SK-N-SH treated with all-trans-retinoic acid at 6 μM for 48 hours (cell line): ENCODE measurements at regions not wholly inside any gene's neighbourhood (a gene's known extent, or its start where the extent isn't known, plus 50 kb on each side); places are given as distances from the start of the nearest gene placed in this dataset.

Source experiments
- ATAC-seq: fragments of 200-7000 bp; cut with Tn5 transposase; 3 replicates; pipeline ENCODE4 v1.9.1; 2020; ENCODE audit warnings: mild to moderate bottlenecking, moderate library complexity
- BACH2 ChIP-seq: fragments of 250-450 bp; sonication (Bioruptor Pico); IDR thresholded peaks from 2 replicates; pipeline ENCODE4 v1.9.0; 2021; ENCODE audit warnings: mild to moderate bottlenecking, borderline replicate concordance
- CSDC2 ChIP-seq: fragments of 250-450 bp; sonication (Bioruptor Pico); IDR thresholded peaks from 2 replicates; pipeline ENCODE4 v1.5.0; 2020; ENCODE audit warnings: mild to moderate bottlenecking, moderate library complexity
- GLIS3 ChIP-seq: fragments of 250-450 bp; sonication (Bioruptor Pico); IDR thresholded peaks from 2 replicates; pipeline ENCODE4 v1.5.0; 2020; ENCODE audit warnings: mild to moderate bottlenecking, moderate library complexity
- ISL1 ChIP-seq: fragments of 250-450 bp; sonication (Bioruptor Pico); IDR thresholded peaks from 2 replicates; pipeline ENCODE4 v2.1.2; 2022; ENCODE audit warnings: mild to moderate bottlenecking, moderate library complexity
- PATZ1 ChIP-seq: fragments of 250-450 bp; sonication (Bioruptor Pico); IDR thresholded peaks from 2 replicates; pipeline ENCODE4 v1.8.0; 2020; ENCODE audit warnings: mild to moderate bottlenecking, moderate library complexity, borderline replicate concordance
- POU6F1 ChIP-seq: fragments of 250-450 bp; sonication (Bioruptor Pico); IDR thresholded peaks from 2 replicates; pipeline ENCODE4 v1.8.0; 2021; ENCODE audit warnings: low read depth, mild to moderate bottlenecking, moderate library complexity, borderline replicate concordance
- PPARA ChIP-seq: fragments of 250-450 bp; sonication (Bioruptor Pico); IDR thresholded peaks from 2 replicates; pipeline ENCODE4 v1.5.0; 2020; ENCODE audit warnings: mild to moderate bottlenecking, borderline replicate concordance
- RARB ChIP-seq: fragments of 250-450 bp; sonication (Bioruptor Pico); IDR thresholded peaks from 2 replicates; pipeline ENCODE4 v1.8.0; 2021; ENCODE audit warnings: mild to moderate bottlenecking, moderate library complexity
- SNAI2 ChIP-seq: fragments of 250-450 bp; sonication (Bioruptor Pico); IDR thresholded peaks from 2 replicates; pipeline ENCODE4 v1.5.0; 2020; ENCODE audit warnings: mild to moderate bottlenecking, moderate library complexity
- TCF4 ChIP-seq: fragments of 250-450 bp; sonication (Bioruptor Pico); IDR thresholded peaks from 2 replicates; pipeline ENCODE4 v1.8.0; 2021; ENCODE audit warnings: mild to moderate bottlenecking, moderate library complexity, borderline replicate concordance
- TOX ChIP-seq: fragments of 250-450 bp; sonication (Bioruptor Pico); IDR thresholded peaks from 2 replicates; pipeline ENCODE4 v1.8.0; 2021; ENCODE audit warnings: mild to moderate bottlenecking, moderate library complexity, borderline replicate concordance
- TSHZ2 ChIP-seq: fragments of 250-450 bp; sonication (Bioruptor Pico); IDR thresholded peaks from 2 replicates; pipeline ENCODE4 v1.5.0; 2020; ENCODE audit warnings: mild to moderate bottlenecking, moderate library complexity
- ZFP3 ChIP-seq: fragments of 250-450 bp; sonication (Bioruptor Pico); IDR thresholded peaks from 2 replicates; pipeline ENCODE4 v1.5.0; 2020; ENCODE audit warnings: mild to moderate bottlenecking, moderate library complexity
- ZFP30 ChIP-seq: fragments of 450-650 bp; formaldehyde crosslinking; IDR thresholded peaks from 2 replicates; pipeline ENCODE4 v1.5.0; 2022; ENCODE audit warnings: mild to moderate bottlenecking, moderate library complexity
- ZNF70 ChIP-seq: fragments of 450-650 bp; formaldehyde crosslinking; IDR thresholded peaks from 2 replicates; pipeline ENCODE4 v1.5.0; 2020; ENCODE audit warnings: mild to moderate bottlenecking, moderate library complexity
- ZNF8 ChIP-seq: fragments of 450-650 bp; formaldehyde crosslinking; IDR thresholded peaks from 2 replicates; pipeline ENCODE4 v1.5.0; 2020; ENCODE audit warnings: mild to moderate bottlenecking, moderate library complexity
- TF ChIP-seq, protein P1 (sequence below): fragments of 250-450 bp; sonication (Bioruptor Pico); IDR thresholded peaks from 2 replicates; pipeline ENCODE4 v1.5.1; 2020; ENCODE audit warnings: low read depth, mild to moderate bottlenecking, moderate library complexity

GRCh38 chr9:99415606-99416005, 193.5 kb downstream of the SEC61B start (continued):
- TF ChIP-seq TSHZ2 (CRISPR knock-in tag): no peak
- TF ChIP-seq TCF4 (CRISPR knock-in tag): no peak
- no peak for TF ChIP-seq CSDC2 (CRISPR knock-in tag)
- no peak for TF ChIP-seq ZNF70 (CRISPR knock-in tag)

- TF ChIP-seq TOX (CRISPR knock-in tag): peak; percentile 66; the same call in 1 of the 2 replicates
- no peak for TF ChIP-seq POU6F1 (CRISPR knock-in tag)
- peak; percentile 63 for ATAC-seq
Observed at GRCh38 chr9:99416007-99416406, 193.9 kb downstream of the SEC61B start.

- TF ChIP-seq PPARA (CRISPR knock-in tag) (0 out of 2 replicates have a peak, but pooled peaks have one; percentile 62), ZNF8 (CRISPR knock-in tag) (0 out of 2 replicates have a peak, but pooled peaks have one; percentile 16), TCF4 (CRISPR knock-in tag) (peak; percentile 75; the same call in 1 of the 2 replicates), RARB (CRISPR knock-in tag) (no peak)
- TF ChIP-seq, protein P1, sequence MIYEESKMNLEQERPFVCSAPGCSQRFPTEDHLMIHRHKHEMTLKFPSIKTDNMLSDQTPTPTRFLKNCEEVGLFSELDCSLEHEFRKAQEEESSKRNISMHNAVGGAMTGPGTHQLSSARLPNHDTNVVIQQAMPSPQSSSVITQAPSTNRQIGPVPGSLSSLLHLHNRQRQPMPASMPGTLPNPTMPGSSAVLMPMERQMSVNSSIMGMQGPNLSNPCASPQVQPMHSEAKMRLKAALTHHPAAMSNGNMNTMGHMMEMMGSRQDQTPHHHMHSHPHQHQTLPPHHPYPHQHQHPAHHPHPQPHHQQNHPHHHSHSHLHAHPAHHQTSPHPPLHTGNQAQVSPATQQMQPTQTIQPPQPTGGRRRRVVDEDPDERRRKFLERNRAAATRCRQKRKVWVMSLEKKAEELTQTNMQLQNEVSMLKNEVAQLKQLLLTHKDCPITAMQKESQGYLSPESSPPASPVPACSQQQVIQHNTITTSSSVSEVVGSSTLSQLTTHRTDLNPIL (CRISPR knock-in tag): no peak
- ATAC-seq: no peak; the same call in 2 of the 3 replicates
Observed at GRCh38 chr9:99419070-99419469, 197.0 kb downstream of the SEC61B start.

- TF ChIP-seq CSDC2 (CRISPR knock-in tag) (no peak), ZNF70 (CRISPR knock-in tag) (no peak), ZNF8 (CRISPR knock-in tag) (no peak), TCF4 (CRISPR knock-in tag) (no peak), PPARA (CRISPR knock-in tag) (no peak), SNAI2 (CRISPR knock-in tag) (no peak), TOX (CRISPR knock-in tag) (no peak), GLIS3 (CRISPR knock-in tag) (no peak), ZFP30 (CRISPR knock-in tag) (no peak), POU6F1 (CRISPR knock-in tag) (no peak), ZFP3 (no peak), ISL1 (no peak), BACH2 (CRISPR knock-in tag) (no peak), PATZ1 (CRISPR knock-in tag) (no peak), TSHZ2 (CRISPR knock-in tag) (no peak)
- TF ChIP-seq, protein P1 (CRISPR knock-in tag): no peak
Observed at GRCh38 chr9:99421369-99421768, 199.3 kb downstream of the SEC61B start.

More at GRCh38 chr9:99421369-99421768, 199.3 kb downstream of the SEC61B start:
- ATAC-seq: no peak
